ENCODE measurements at regions not wholly inside any gene's neighbourhood (a gene's known extent, or its start where the extent isn't known, plus 50 kb on each side); places are given as distances from the start of the nearest gene placed in this dataset.

DNA sequence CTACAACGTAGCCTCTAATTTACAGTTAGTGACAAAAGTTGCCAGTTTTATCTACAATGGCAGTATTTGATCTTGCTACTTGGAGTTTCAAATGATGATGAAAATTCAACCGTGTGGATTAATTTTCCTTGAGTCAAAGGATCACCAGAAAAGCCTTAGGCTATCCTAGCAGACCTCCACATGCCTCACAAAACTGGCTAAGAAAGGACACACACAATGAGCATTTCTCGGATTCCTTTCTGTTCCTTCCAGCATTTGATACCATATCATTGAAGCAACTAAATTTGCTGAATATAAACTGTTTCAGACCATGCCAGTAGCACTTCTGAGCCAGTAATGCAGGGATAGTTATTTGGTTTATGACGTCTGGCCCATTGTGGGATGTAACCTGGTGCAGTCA is 587.4 kb upstream of the MDFIC2 start:
- peaks cover 2% of the 10 kb centered on the region for H3K36me3 Mint-ChIP-seq
- peaks cover 5% of the 10 kb centered on the region for H3K27me3 Mint-ChIP-seq
- H3K4me3 Mint-ChIP-seq = no peak overlapping the region
- no peak overlapping the region for H3K27ac Mint-ChIP-seq
- no peaks in the 10 kb centered on the region for H3K4me1 Mint-ChIP-seq
- H3K9me3 Mint-ChIP-seq = peaks cover 4% of the 10 kb centered on the region

DNA sequence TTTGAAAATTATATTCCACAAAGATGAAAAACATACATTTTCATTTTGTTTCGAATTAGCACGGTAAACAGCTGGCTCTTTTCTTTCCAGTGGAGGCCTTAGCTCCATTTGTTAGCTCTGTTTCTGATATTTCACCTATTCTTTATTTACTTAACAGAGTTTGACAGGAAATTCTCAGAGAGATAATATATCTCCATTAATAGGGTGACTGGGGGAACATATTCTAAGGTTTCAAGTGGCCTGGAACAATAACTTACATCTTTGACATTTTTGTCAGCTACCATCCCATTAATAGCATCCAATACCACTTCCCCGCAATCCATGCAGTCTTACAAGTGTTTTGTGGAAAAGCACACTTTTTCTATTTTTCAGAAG is 577.6 kb upstream of the MDFIC2 start:
- H3K36me3 Mint-ChIP-seq = no peaks in the 10 kb centered on the region
- no peak overlapping the region for H3K27ac Mint-ChIP-seq
- no peaks in the 10 kb centered on the region for H3K4me1 Mint-ChIP-seq
- no peaks in the 10 kb centered on the region for H3K27me3 Mint-ChIP-seq
- no peak overlapping the region for H3K4me3 Mint-ChIP-seq
- H3K9me3 Mint-ChIP-seq = no peaks in the 10 kb centered on the region

DNA sequence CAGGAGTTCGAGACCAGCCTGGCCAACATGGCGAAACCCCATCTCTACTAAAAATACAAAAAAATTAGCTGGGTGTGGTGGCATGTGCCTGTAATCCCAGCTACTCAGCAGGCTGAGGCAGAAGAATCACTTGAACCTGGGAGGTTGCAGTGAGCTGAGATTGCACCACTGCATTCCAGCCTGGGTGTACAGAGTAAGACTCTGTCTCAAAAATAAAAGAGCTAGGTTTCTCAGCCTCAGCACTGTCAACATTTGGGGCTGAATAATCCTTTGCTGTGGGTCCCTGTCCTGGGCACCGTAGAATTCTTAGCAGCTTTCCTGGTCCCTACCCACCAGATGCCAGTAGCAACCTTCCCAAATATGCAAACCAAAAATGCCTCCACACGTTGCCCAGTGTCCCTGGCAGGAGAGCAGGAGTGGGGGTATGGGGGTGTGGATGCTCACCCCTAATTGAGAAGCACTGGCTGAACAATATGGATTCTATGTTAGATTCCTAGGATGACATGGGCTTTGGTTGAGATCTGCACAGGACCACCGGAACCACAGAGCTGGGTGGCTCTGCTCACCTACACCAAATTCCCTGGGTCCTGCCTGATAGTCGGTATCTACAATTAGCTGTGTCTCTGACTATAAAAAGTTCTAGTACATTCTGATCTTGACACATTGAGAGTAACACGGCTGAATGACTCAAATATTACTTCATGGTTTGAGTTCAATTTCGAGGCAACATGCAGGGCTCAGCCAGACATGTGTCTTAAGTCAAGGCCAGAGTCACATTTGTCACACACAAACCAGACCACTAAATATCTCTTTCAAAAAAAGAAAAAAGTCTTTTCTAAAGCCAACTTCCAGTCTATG is 577.0 kb upstream of the MDFIC2 start:
- Mint-ChIP-seq H3K36me3 (no peaks in the 10 kb centered on the region), H3K9me3 (no peaks in the 10 kb centered on the region), H3K27ac (no peak overlapping the region), H3K4me3 (no peak overlapping the region), H3K27me3 (no peaks in the 10 kb centered on the region), H3K4me1 (no peaks in the 10 kb centered on the region)

DNA sequence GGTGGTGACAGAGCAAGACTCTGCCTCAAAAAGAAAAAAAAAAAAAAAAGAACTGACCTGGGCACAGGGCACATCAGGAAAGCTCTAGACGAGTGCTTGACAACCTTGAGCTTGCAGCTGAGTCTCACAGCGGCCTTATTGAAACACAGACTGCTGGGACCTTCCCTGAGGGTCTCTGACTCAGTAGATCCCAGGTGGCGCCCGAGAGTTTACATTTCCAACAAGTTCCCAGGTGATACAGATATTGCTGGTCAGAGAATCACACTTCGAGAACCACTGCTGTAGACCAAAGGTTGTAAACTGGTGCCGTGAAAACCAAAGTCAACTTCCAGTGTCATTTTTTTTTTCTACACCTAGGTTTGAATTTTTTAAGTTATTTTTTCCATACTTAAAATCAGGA is 573.2 kb upstream of the MDFIC2 start:
- H3K9me3 Mint-ChIP-seq = no peaks in the 10 kb centered on the region
- H3K27me3 Mint-ChIP-seq = no peaks in the 10 kb centered on the region
- H3K4me1 Mint-ChIP-seq = no peaks in the 10 kb centered on the region
- no peaks in the 10 kb centered on the region for H3K36me3 Mint-ChIP-seq
- no peak overlapping the region for H3K27ac Mint-ChIP-seq
- no peak overlapping the region for H3K4me3 Mint-ChIP-seq

DNA sequence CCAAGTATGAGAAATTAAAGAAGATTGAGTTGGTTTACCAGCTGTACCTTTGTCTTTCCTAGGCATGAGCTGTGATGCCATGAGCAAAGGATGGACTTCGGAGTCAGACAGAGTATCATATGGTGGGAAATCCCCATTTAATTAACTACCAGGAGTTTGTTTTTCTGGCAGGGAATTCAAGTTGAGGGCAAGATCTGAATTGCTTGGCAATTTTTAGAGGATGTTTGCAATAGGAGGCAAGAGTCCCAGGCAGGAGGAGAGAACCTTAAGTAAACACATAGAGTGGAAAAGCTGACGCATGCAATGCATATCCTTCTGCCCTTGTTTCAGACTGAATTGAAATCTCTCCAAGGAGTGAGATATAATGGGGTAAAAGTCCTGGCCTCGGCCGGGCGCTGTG is 569.7 kb upstream of the MDFIC2 start:
- no peaks in the 10 kb centered on the region for H3K27me3 Mint-ChIP-seq
- H3K4me3 Mint-ChIP-seq = no peak overlapping the region
- H3K9me3 Mint-ChIP-seq = peaks cover 11% of the 10 kb centered on the region
- no peak overlapping the region for H3K27ac Mint-ChIP-seq
- H3K4me1 Mint-ChIP-seq = no peaks in the 10 kb centered on the region
- peaks cover 3% of the 10 kb centered on the region for H3K36me3 Mint-ChIP-seq

DNA sequence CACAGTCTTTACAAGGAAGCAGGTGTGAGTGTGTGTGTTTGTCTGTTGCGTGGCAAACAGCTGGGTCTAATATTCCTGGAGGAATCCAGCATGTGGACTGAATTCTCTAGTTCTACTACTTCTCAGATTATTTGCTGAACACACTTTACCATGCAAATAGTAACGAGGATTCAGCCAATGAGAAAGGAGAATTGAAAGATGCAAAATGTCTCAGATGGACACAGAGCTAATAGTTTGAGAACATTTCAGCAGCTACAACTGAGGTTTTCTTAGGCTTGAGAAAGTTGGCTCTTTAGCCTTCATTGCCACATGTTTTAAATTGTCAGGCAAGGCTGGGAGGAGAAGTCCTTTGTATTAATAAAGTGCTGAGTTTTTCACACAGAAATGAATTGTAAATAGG is 568.0 kb upstream of the MDFIC2 start:
- Mint-ChIP-seq H3K36me3 (peaks cover 3% of the 10 kb centered on the region), H3K4me3 (no peak overlapping the region), H3K4me1 (no peaks in the 10 kb centered on the region), H3K9me3 (peaks cover 12% of the 10 kb centered on the region), H3K27me3 (no peaks in the 10 kb centered on the region), H3K27ac (no peak overlapping the region)

DNA sequence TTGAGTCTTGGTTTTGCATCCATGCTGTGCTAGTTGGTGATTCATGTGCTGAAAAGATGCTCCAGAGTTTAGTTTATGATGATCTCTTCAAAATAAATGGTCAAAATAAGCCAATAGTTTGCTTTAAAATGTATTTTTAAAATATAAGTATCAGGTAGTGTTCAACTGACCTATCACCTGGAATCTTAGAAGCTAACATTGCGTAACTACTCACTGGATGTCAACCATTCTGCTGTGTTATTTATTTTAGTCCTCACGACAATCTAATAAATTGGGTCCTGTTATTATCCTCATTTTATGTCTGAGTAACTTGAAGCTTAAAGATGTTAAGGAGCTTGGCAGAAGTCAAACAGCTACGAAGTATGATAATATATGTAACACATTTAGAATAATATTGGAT is 563.7 kb upstream of the MDFIC2 start:
- no peaks in the 10 kb centered on the region for H3K27me3 Mint-ChIP-seq
- H3K4me3 Mint-ChIP-seq = no peak overlapping the region
- peaks cover 3% of the 10 kb centered on the region for H3K36me3 Mint-ChIP-seq
- H3K9me3 Mint-ChIP-seq = peaks cover 16% of the 10 kb centered on the region
- H3K27ac Mint-ChIP-seq = no peak overlapping the region
- H3K4me1 Mint-ChIP-seq = no peaks in the 10 kb centered on the region

DNA sequence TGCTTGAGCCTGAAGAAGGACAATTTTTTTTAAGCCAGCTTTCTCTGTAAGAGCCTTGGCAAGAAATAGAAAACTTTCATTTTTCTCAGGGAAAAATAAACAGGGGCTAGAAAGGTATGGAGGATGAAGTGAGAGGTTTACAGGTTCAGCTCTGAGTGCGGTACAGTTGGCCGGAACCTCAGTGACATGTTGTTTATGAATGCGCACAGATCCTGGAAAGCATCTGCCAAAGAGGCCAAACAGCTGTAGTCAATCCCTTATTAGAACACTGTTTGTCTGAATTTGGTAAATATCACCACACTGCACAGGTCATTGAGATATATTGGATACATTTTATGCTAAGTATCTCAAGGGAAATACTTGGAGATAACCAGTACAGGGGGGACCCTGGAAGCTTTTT is 561.8 kb upstream of the MDFIC2 start:
- Mint-ChIP-seq H3K4me3 (no peak overlapping the region), H3K9me3 (peaks cover 16% of the 10 kb centered on the region), H3K36me3 (peaks cover 2% of the 10 kb centered on the region), H3K4me1 (no peaks in the 10 kb centered on the region), H3K27me3 (no peaks in the 10 kb centered on the region), H3K27ac (no peak overlapping the region)

DNA sequence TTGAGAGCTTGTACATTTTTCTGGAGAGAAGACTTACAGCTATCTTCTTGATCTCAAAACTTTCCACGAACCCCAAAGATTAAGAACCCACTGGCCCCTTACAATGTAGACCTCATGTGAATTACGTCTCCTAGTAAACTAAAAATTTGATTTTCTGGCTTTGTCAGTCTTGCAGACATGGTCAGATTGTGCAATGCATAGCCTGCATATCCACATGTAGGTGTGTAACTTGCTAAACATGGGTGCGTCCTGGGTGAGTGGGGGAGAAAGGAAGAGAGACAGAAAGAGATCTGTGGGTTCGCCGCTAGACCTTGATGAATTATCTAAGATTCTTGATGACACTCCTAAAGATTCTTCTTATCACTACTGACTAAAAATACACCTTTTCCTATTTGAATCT is 561.2 kb upstream of the MDFIC2 start:
- H3K27me3 Mint-ChIP-seq = no peaks in the 10 kb centered on the region
- H3K9me3 Mint-ChIP-seq = peaks cover 16% of the 10 kb centered on the region
- H3K36me3 Mint-ChIP-seq = no peaks in the 10 kb centered on the region
- H3K4me3 Mint-ChIP-seq = no peak overlapping the region
- H3K27ac Mint-ChIP-seq = no peak overlapping the region
- no peaks in the 10 kb centered on the region for H3K4me1 Mint-ChIP-seq

DNA sequence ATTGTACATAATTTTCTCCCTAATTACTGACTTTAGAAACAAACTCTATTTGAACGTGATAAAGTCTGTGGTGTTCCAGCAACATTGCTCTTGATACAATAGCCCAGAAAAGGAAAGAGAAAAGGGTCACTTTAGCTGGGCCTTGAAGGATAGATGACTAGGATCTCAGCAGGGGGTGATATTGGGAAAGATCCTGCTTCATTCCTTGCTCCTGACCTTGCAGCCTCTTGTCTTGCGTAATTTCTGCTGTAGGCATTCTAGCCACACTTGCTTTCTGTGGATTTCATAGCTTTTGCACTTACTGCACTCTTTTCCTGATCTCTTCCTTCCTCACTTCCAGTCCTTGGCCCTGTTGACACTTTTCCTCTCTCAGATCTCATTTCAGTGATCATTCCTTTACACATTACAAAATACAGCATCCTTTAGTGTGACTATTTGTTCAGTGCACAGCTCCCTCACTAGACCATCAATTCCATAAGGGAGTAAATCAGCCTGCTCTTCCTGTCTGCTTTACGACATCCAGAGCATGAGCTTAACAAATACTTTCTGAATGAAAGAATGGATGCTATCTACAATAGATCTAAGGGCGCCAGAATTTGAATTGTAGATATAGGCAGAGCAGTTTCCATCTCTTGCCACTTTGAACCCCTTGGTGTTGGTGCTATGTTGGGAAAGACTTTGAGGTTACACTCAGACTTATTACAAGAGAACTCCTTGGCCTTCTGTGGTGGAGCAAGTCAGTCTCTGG is 559.6 kb upstream of the MDFIC2 start:
- Mint-ChIP-seq H3K36me3 (no peaks in the 10 kb centered on the region), H3K4me1 (no peaks in the 10 kb centered on the region), H3K9me3 (peaks cover 5% of the 10 kb centered on the region), H3K27ac (no peak overlapping the region), H3K27me3 (no peaks in the 10 kb centered on the region), H3K4me3 (no peak overlapping the region)

DNA sequence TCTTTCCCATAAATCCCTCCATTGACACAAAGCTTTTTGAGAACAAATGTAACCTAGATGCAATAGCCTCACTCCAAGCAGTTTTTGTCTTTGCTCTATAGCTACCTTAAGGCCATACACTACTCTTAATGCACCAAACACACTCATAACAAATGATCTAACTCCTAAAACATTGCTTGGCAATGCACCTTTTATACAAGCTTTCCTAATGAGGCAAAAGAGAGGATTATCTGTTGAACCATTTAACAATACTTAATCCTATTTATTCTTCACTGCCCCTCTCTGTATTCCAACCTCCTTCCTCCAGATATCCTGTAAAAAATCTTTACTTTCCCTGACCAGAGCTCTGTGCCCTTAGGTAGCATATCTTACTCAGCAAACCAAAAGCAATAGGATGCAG is 558.1 kb upstream of the MDFIC2 start:
- no peak overlapping the region for H3K4me3 Mint-ChIP-seq

DNA sequence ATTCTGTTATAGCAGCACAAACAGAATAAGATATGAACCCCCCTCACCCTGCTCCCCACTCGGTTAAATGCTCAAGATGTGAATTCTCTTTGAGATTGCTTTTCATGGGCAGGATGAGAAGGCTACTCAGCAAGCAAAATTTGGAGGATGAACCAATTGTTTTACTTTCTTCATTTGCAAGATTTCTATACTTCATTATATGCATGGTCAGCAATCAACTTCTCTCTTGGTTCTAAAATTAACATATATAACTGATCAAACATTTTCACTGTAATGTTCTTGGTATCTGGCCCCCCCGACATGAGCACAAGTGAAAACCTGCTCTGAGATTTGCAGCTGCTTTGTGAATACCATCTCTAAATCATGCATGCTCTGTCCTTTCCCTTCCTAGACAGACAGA is 556.1 kb upstream of the MDFIC2 start:
- Mint-ChIP-seq H3K4me1 (no peaks in the 10 kb centered on the region), H3K9me3 (peaks cover 4% of the 10 kb centered on the region), H3K36me3 (no peaks in the 10 kb centered on the region), H3K4me3 (no peak overlapping the region), H3K27ac (no peak overlapping the region), H3K27me3 (peaks cover 1% of the 10 kb centered on the region)

More for the DNA sequence above, 558.1 kb upstream of the MDFIC2 start:
- peaks cover 1% of the 10 kb centered on the region for H3K27me3 Mint-ChIP-seq
- no peak overlapping the region for H3K27ac Mint-ChIP-seq
- peaks cover 4% of the 10 kb centered on the region for H3K9me3 Mint-ChIP-seq
- no peaks in the 10 kb centered on the region for H3K4me1 Mint-ChIP-seq
- H3K36me3 Mint-ChIP-seq = no peaks in the 10 kb centered on the region

DNA sequence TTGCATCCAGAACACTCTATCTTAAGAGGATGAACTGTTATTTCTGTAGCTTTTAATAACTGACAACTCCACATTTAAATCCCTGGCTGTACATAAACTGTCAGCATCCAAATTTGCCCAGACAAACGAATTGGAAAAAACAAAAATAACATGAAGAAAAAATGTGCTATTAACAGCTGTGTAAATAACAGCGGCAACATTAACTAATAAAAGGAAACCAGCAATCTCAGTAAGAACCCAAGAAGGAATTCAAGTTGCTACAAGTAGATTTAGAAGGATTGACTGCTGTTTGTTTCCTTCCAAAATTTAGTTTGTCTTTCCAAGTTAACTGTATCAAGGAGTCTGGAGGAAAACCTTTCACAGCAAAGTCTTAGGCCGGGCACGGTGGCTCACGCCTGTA is 550.6 kb upstream of the MDFIC2 start:
- no peak overlapping the region for H3K4me3 Mint-ChIP-seq
- peaks cover 6% of the 10 kb centered on the region for H3K4me1 Mint-ChIP-seq
- peaks cover 5% of the 10 kb centered on the region for H3K27me3 Mint-ChIP-seq
- no peaks in the 10 kb centered on the region for H3K9me3 Mint-ChIP-seq
- H3K27ac Mint-ChIP-seq = no peak overlapping the region
- H3K36me3 Mint-ChIP-seq = no peaks in the 10 kb centered on the region

DNA sequence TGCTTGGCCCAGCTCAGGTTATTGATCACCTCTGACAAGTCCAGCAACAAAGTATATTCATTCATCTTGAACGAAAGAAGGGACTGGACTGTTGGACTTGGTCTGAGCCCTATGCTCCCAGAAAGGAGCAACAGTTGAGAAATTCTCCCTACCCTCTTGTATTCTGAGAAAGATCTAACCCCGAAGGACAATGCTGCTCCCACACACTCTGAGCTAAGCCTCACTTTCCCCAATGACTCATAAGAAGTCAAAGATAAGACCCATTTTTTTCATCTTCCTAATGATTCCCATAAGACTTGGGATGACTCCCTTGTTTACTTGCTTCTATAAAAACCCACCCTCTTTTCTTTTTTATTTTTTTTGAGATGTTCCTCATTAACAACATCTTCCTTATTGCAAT is 549.4 kb upstream of the MDFIC2 start:
- H3K27me3 Mint-ChIP-seq = peaks cover 5% of the 10 kb centered on the region
- H3K9me3 Mint-ChIP-seq = no peaks in the 10 kb centered on the region
- H3K4me1 Mint-ChIP-seq = peaks cover 8% of the 10 kb centered on the region
- no peak overlapping the region for H3K27ac Mint-ChIP-seq
- no peaks in the 10 kb centered on the region for H3K36me3 Mint-ChIP-seq
- no peak overlapping the region for H3K4me3 Mint-ChIP-seq

DNA sequence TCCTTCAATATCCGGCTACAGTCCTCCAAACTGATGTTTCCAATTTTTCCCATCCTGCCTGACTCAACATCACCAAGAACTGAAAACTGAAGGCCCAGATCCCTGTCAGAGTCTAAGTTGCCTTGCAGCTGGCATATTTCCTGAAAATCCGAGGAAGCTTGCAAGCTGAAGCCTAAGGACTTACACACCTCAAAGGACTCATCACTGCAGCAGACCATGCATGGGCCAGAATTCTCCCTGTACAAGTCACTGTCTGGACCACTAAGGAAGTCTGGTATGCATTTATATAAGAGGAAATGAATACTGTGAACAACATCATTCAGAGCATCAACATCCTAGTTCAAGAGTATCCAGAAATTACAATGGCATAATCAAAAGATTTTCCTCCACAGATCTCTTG is 548.8 kb upstream of the MDFIC2 start:
- Mint-ChIP-seq H3K36me3 (no peaks in the 10 kb centered on the region), H3K4me1 (peaks cover 14% of the 10 kb centered on the region), H3K4me3 (no peak overlapping the region), H3K27ac (no peak overlapping the region), H3K9me3 (no peaks in the 10 kb centered on the region), H3K27me3 (peaks cover 5% of the 10 kb centered on the region)

DNA sequence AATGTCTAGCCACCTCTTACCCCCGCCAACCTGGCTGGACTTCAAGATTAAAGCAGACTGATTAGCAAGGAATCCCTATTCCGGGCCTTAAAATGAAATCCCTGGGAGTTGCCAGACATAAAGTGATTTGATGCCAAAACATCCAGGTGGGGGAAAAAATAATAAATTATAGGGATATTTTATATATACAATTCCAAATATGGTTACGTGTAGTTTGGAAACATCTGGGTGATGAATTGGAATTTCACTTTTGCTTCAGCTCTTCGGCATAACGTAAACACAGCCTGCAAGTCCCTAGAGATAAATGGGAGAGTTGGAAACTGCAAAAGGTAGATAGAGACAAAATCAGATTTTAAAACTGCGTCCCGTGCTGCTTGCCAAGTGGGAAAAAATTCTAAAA is 545.5 kb upstream of the MDFIC2 start:
- Mint-ChIP-seq H3K9me3 (no peaks in the 10 kb centered on the region), H3K36me3 (no peaks in the 10 kb centered on the region), H3K27ac (no peak overlapping the region), H3K4me1 (peaks cover 24% of the 10 kb centered on the region), H3K4me3 (no peak overlapping the region), H3K27me3 (peaks cover 4% of the 10 kb centered on the region)
